Pancreas (tissue), 10 donors: ENCODE measurements at regions not wholly inside any gene's neighbourhood (a gene's known extent, or its start where the extent isn't known, plus 50 kb on each side); places are given as distances from the start of the nearest gene placed in this dataset.

Experiments used
- ATAC-seq, 4 donors: fragments of 200-7000 bp; cut with Tn5 transposase; one replicate each; pipeline versions ENCODE4 v1.8.0 to v1.9.1; 2020; ENCODE audit warnings: mild to moderate bottlenecking in 4 of 4, moderate library complexity in 4 of 4
- DNase-seq, 6 donors: peaks; one replicate each; pipeline ENCODE4 v3.0.0-alpha.2; 2020
- FAIRE-seq: peaks from 2 replicates; lab custom pipeline; 2012; peaks lifted over from hg19 to GRCh38; lab: Jason Lieb, UNC
- H3K27ac ChIP-seq, 4 donors: fragments of 200-600 bp; sonication (generic); 1 replicate in 3 of 4; 2 replicates in 1 of 4; pipeline versions ENCODE4 v1.5.0 to v1.8.0; 2020
- H3K27me3 ChIP-seq, 4 donors: fragments of 200-600 bp; one replicate each; pipeline ENCODE4 v1.8.0; 2021
- H3K36me3 ChIP-seq, 3 donors: fragments of 200-600 bp; sonication (generic) in 1 of 3; one replicate each; pipeline versions ENCODE4 v1.5.0 to v1.8.0; 2020 to 2021
- H3K4me1 ChIP-seq, 3 donors: fragments of 200-600 bp; one replicate each; pipeline ENCODE4 v1.8.0; 2021
- H3K4me3 ChIP-seq, 4 donors: fragments of 200-600 bp; sonication (generic) in 2 of 4; one replicate each; pipeline versions ENCODE4 v1.5.0 to v1.8.0; 2020 to 2021
- H3K9me3 ChIP-seq, 4 donors: fragments of 200-600 bp; one replicate each; pipeline ENCODE4 v1.8.0; 2021
- CTCF ChIP-seq, 4 donors: fragments of 200-600 bp; sonication (generic) in 3 of 4; IDR thresholded peaks; one replicate each; pipeline versions ENCODE4 v1.5.0 to v1.8.0; 2021; ENCODE audit warnings: antibody characterized with exemption in 4 of 4
- WGBS, 2 donors: extraction: QIAGEN DNeasy Blood & Tissue Kit; methylation state at CpG; one replicate each; pipeline ENCODE4 v1.1.7; 2013; 5-methylcytosine and 5-hydroxymethylcytosine counted together
- intact Hi-C, 3 donors: fragments of 100-400 bp; cut with DNase I; formaldehyde crosslinking; loops; one replicate each; pipeline versions ENCODE4 v1.11.1 to v1.14.2; 2022
- donor health status: healthy with polysubstance abuse.
- donor health status: DM: no; HTN: no; CAD: no; lungs with moderate emphysema.
- donor health status: DM: no; HTN: no; CAD: no.
- donor health status: control.
- donor health status: control.
- donor health status: Bipolar disorder and iron deficiency.
- donor health status: DM: yes; HTN: yes; CAD: no.
- donor health status: DM: no; HTN: no; CAD: no.
- donor health status: DM: no; HTN: no; CAD: no.
- donor health status: DM: yes; HTN: yes; CAD: no.

GRCh38 chr6:53986165-53986720, 125.0 kb upstream of the MLIP start:
- Histone ChIP-seq H3K36me3 (no peaks in the 10 kb centered on the region), H3K4me3 (no peak overlapping the region), H3K9me3 (no peaks in the 10 kb centered on the region), H3K27ac (no peak overlapping the region), H3K27me3 (no peaks in the 10 kb centered on the region), H3K4me1 (no peaks in the 10 kb centered on the region)
- 3 to 4% methylated on average over 3 of the region's 3 CpGs for WGBS, 2 donors
- peak in 3 of 4 donors; percentile 75 to 86 (median 79) for ATAC-seq
- no peak for FAIRE-seq
- DNase-seq: peak in 1 of 6 donors; percentile 28
- peak; percentile 20 to 52 (median 38) for TF ChIP-seq CTCF (IDR thresholded peaks at IDR 0.05)
- intact Hi-C loops: loop anchor here in 1 of 3 donors (10.0 kb wide), 1 partner anchor 279 kb away; no protein-coding TSS in a partner anchor

- DNase-seq (no peak), FAIRE-seq (no peak), ATAC-seq (peak in 1 of 4 donors; percentile 65)
- intact Hi-C loops: loop anchor here in 1 of 3 donors (10.0 kb wide), 1 partner anchor 278 kb away; no protein-coding TSS in a partner anchor
- Histone ChIP-seq H3K36me3 (no peaks in the 10 kb centered on the region), H3K9me3 (no peaks in the 10 kb centered on the region), H3K27ac (no peak overlapping the region), H3K27me3 (no peaks in the 10 kb centered on the region), H3K4me1 (no peaks in the 10 kb centered on the region), H3K4me3 (no peak overlapping the region)
- 64% methylated on average over 10 of the region's 10 CpGs for WGBS, 2 donors
- TF ChIP-seq CTCF (IDR thresholded peaks at IDR 0.05): no peak
Measured at GRCh38 chr6:53986721-53987521, 124.3 kb upstream of the MLIP start.

- TF ChIP-seq CTCF (IDR thresholded peaks at IDR 0.05): no peak
- WGBS, 2 donors: 83 to 87% methylated on average over 4 of the region's 4 CpGs
- no peak for FAIRE-seq
- H3K36me3 ChIP-seq: no peaks in the 10 kb centered on the region
- H3K27me3 ChIP-seq: no peaks in the 10 kb centered on the region
- no peaks in the 10 kb centered on the region for H3K4me1 ChIP-seq
- no peak overlapping the region for H3K4me3 ChIP-seq
- ATAC-seq: no peak
- no peak overlapping the region for H3K27ac ChIP-seq
- DNase-seq: no peak
- intact Hi-C loops: loop anchor here in 1 of 3 donors (10.0 kb wide), 1 partner anchor 277 kb away; no protein-coding TSS in a partner anchor
- H3K9me3 ChIP-seq: no peaks in the 10 kb centered on the region
Measured at GRCh38 chr6:53987522-53987888, 123.7 kb upstream of the MLIP start.

- Histone ChIP-seq H3K4me3 (no peak overlapping the region), H3K36me3 (no peaks in the 10 kb centered on the region), H3K4me1 (no peaks in the 10 kb centered on the region), H3K27me3 (no peaks in the 10 kb centered on the region), H3K27ac (no peak overlapping the region), H3K9me3 (no peaks in the 10 kb centered on the region)
- FAIRE-seq (no peak), ATAC-seq (no peak), DNase-seq (no peak)
- TF ChIP-seq CTCF (IDR thresholded peaks at IDR 0.05): no peak
- intact Hi-C loops: loop anchor here in 1 of 3 donors (10.0 kb wide), 1 partner anchor 275 kb away; no protein-coding TSS in a partner anchor
Measured at GRCh38 chr6:53989504-53989903, 121.7 kb upstream of the MLIP start.

GRCh38 chr6:53992522-53992921, 118.7 kb upstream of the MLIP start:
- FAIRE-seq: no peak
- no peak overlapping the region for H3K4me3 ChIP-seq
- no peak overlapping the region for H3K27ac ChIP-seq
- no peak for DNase-seq
- no peaks in the 10 kb centered on the region for H3K36me3 ChIP-seq
- no peak for TF ChIP-seq CTCF (IDR thresholded peaks at IDR 0.05)
- no peak for ATAC-seq
- 73 to 76% methylated on average over 3 of the region's 3 CpGs for WGBS, 2 donors
- intact Hi-C loops: no loop called here
- H3K27me3 ChIP-seq: no peaks in the 10 kb centered on the region
- no peaks in the 10 kb centered on the region for H3K4me1 ChIP-seq
- no peaks in the 10 kb centered on the region for H3K9me3 ChIP-seq
